GM13976 (cell line): ENCODE measurements at regions not wholly inside any gene's neighbourhood (a gene's known extent, or its start where the extent isn't known, plus 50 kb on each side); places are given as distances from the start of the nearest gene placed in this dataset.

ENCODE experiments used
- DNase-seq: peaks from one replicate; pipeline ENCODE4 v3.0.0; 2012; ENCODE audit warnings: low spot score
- in situ Hi-C: fragments of 300-500 bp; cut with MboI; formaldehyde crosslinking; loops from one replicate; pipeline ENCODE4 v1.12.0; 2022; ENCODE audit warnings: low sequenced_read_pairs, mixed read lengths, inconsistent platforms; ENCODE audit not compliant: unreplicated experiment
- TF ChIP-seq, protein P1 (sequence below): IDR thresholded peaks from 2 replicates; pipeline ENCODE4 v1.5.1; 2012; ENCODE audit warnings: borderline replicate concordance, mild to moderate bottlenecking; ENCODE audit not compliant: insufficient read depth; ENCODE audit errors: extremely low read depth, missing control alignments, control extremely low read depth

DNA sequence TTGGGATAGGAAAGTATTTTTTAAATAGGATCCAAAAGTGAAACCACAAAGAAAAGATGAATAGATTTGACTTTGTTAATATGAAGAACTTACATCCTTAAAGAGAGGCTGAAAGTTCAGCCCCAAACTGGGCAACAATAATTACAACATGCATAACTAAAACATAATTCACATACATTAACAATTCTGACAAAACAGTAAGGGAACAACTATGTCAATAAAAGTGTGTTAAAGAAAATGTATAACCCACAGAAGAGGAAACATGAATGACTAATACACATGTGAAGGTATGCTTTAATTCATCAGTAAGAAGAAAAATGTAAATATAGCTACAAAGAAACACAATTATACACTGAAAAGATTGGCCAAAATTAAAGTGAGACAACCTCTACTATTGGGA, 1597.6 kb upstream of the MIR17HG start:
- no peak for DNase-seq
- TF ChIP-seq, protein P1, sequence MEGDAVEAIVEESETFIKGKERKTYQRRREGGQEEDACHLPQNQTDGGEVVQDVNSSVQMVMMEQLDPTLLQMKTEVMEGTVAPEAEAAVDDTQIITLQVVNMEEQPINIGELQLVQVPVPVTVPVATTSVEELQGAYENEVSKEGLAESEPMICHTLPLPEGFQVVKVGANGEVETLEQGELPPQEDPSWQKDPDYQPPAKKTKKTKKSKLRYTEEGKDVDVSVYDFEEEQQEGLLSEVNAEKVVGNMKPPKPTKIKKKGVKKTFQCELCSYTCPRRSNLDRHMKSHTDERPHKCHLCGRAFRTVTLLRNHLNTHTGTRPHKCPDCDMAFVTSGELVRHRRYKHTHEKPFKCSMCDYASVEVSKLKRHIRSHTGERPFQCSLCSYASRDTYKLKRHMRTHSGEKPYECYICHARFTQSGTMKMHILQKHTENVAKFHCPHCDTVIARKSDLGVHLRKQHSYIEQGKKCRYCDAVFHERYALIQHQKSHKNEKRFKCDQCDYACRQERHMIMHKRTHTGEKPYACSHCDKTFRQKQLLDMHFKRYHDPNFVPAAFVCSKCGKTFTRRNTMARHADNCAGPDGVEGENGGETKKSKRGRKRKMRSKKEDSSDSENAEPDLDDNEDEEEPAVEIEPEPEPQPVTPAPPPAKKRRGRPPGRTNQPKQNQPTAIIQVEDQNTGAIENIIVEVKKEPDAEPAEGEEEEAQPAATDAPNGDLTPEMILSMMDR: no peak
- in situ Hi-C loops: no loop called here

DNA sequence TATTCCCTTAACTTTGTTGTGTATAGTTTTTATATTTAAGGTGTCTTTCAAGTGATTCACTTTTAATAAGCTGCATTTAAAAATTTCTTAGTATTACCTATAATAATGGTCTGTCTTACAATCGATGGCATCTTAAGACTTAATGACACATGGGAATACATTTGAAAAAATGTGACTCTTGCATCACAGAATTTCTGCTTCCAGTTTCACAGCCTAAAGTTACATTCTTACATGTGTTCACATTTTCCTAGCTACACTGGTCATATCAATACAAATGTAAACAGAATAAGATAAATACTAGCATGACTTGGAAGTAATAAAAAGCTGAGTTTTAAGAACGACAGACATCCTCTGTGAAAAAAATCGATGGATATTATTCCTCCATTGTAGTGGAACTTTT, 1597.1 kb upstream of the MIR17HG start:
- no peak for DNase-seq
- TF ChIP-seq, protein P1: no peak
- in situ Hi-C loops: no loop called here

DNA sequence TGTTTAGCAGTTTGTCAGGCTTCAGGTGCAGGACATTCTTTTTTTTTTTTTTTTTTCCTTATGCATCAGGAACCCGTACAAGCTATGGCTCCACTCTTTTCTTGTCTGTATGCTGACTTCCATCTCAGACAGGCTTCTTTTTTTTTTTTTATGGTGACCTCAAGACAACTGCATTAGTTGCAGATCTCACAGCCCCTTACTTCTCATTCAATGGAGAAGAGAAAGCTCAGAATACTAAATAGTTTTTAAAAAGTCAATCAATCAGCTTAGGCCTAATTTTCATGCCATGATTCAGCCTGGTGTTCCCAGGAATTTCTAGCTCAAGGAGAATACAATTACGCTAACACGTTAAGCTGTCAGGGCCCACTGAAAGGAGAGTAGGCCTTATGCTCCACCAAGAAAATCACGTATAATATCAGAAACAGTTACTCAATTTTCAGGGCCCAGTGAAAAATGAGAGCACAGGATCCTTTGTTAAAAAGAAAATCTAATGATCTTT, 1596.0 kb upstream of the MIR17HG start:
- in situ Hi-C loops: no loop called here
- DNase-seq: no peak
- TF ChIP-seq, protein P1: no peak

DNA sequence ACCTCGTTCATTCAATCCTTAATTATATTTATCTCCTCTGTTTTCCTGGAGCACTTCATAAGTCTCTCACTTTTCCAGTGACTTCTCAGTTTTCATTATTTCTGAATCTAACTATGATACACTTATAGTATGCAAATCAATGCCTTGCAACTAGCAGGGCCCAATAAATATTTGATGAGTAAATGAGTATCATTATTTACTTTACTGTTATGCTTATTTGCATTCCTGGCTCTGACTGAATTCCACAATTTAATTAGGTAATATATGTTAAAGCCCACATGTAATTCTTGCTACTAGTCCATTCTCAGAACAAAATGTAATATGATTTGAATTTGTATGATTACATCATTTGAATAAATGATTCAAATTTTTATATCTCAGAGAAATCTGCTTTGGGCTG, 1595.1 kb upstream of the MIR17HG start:
- in situ Hi-C loops: no loop called here
- DNase-seq: no peak
- TF ChIP-seq, protein P1: no peak

DNA sequence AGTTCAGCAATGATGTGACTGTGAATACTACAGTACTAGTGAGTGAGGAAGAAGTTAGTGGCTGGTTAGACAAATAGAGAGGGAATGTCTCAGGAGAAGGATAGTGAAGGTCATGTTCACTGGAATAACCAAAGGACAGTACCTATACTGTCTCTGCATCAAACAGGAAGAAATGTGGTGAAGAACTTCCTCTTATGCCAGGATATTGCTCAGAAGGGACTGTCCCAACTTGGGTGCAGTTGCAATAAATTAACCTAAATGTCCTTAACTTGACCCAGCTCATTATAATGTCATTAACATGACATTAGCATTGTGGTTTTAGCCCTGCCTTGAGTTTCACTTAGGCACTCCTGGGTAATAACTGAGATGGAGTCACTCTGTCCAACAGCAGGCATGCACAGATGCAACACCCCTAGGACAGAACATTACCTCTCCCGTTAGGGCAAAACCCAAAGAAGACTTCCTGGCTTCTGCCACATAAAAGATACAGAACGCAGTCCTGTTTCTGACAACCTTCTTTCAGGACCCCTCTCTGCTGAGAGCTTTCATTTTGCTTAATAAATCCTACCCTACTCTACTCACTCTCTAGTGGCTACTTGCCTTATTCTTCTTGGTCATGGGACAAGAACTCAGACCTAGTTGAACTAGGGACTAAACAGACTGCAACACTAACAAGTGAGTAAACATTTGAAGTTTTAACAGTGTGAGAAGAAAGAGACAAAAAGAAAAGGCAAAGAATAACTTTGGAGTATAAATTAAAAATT, 1591.6 kb upstream of the MIR17HG start:
- in situ Hi-C loops: no loop called here

DNA sequence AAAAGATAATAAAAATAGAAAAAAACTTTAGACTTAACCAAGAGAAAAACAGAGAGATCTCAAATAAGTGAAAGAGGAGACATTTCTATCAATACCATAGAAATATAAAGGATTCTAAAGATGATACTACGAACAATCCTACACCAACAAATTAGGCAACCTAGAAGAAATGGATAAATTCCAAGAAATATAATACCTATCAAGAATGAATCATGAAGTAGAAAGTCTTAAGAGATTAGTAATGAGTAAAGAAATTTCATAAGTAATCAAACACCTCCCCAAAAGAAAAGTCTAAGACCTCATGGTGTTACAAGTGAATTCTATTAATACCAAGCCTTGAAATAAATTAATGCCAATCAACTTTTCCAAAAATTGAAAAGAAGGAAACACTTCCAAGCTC, 1584.5 kb upstream of the MIR17HG start:
- TF ChIP-seq, protein P1: no peak
- DNase-seq: no peak
- in situ Hi-C loops: no loop called here

More for the DNA sequence above, 1591.6 kb upstream of the MIR17HG start:
- DNase-seq: no peak
- TF ChIP-seq, protein P1: no peak
